Activated CD4-positive, alpha-beta T cell treated with anti-CD3 and anti-CD28 coated beads, Interleukin-2, Interleukin-4, amounts not matched to agents 100 ng/mL and 50 ng/mL, durations not matched to agents 16 hours and 8 hours (primary cell): ENCODE measurements at regions not wholly inside any gene's neighbourhood (a gene's known extent, or its start where the extent isn't known, plus 50 kb on each side); places are given as distances from the start of the nearest gene placed in this dataset.
A peak's percentile ranks its signal among the peaks of the same experiment; 100 is the strongest.

ENCODE experiments used
- DNase-seq: peaks from one replicate; pipeline ENCODE4 v3.0.0-alpha.2; 2020; ENCODE audit warnings: low spot score

GRCh38 chr1:221069986-221070385 is 190.7 kb downstream of the HLX start:
- DNase-seq: no peak

DNA sequence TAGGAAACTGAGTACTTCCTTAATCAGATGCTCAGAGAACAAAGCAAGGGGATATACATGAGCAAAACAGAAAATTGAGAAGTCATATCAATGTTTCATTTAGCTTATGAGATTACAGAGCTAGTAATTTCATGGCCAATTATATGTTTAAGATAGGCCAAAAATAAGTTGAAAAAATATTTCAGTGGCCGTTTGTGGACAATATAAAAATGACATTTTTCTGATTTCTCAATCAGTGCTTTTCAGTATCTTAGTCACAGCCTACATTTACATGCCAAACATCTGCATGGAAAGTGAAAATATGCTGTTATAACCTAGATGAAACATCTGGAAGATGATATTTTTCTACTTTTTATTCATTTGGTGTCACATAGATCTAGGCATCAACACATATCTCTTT is 192.5 kb downstream of the HLX start:
- DNase-seq: no peak

- no peak for DNase-seq
Observed at GRCh38 chr1:221072214-221072613, 193.0 kb downstream of the HLX start.

DNA sequence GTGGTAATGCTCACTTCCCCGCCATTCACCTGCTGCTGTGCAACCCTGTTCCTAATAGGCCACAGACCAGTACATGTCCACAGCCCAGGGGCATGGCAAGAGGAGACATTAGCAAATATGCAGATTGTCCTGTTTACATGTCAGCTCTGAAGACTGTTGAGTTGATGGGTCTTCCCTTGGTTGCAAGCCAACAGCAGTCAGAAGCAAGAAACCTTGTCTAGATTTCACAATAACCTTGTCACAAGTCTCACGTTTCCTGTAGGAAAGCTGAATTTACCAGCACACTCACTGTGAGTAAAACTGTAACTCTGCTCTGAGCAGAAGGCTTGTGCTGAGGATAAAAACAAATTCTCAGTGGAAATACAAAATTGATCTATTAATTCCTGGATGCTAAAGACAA is 195.1 kb downstream of the HLX start:
- DNase-seq: no peak

- DNase-seq: no peak
Observed at GRCh38 chr1:221075911-221076310, 196.7 kb downstream of the HLX start.

DNA sequence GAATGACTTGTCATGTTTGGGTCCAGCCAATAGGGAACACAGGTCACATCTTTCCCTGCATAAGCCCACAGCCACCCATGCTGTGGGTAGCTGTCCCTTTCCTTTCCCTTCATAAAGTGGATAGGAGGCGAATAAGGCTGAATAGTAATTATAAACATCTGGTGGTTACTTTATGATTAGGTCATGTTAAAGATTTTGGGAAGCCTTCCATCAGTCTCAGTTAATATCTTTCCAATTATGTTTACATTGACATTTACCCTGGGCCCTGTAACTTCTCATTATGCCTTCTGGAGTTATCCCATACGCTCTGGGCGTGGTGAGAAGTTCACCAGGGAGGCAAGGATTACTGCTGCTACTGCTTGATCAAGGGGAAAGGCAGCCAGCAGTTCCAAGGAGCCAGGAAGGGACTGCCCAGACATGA is 197.2 kb downstream of the HLX start:
- no peak for DNase-seq

DNA sequence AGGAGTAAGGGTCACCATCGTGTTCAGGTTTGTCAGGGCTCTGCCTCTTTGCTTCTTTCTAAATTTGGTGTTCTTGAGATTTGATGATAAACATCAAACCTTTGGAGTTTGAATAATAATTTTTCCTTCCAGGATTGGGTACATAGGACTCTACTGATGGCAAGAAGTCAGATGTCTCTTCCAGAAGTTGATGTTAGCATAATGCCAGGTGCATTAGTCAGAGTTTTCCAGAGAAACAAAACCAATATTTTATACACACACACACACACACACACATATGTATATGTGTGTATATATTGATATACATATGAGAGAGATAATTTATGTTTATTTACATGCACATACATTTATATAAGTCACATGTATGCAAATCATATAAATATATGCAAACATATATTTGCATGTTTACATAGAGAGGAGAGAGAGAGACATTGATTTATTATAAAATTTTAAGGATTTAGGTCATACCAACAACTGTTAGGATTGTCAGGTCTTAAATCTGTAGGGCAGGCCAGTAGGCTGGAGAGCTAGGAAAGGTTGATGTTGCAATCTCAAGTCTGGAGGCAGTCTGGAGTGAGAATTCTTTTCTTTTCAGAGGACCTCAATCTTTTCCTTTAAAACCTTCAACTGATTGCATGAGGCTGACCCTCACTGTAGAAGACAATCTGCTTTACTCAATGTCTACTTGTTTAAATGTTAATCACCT is 199.2 kb downstream of the HLX start:
- no peak for DNase-seq

GRCh38 chr1:221083902-221084301 is 204.7 kb downstream of the HLX start:
- no peak for DNase-seq

- DNase-seq: no peak
Observed at GRCh38 chr1:221084681-221085080, 205.4 kb downstream of the HLX start.

DNA sequence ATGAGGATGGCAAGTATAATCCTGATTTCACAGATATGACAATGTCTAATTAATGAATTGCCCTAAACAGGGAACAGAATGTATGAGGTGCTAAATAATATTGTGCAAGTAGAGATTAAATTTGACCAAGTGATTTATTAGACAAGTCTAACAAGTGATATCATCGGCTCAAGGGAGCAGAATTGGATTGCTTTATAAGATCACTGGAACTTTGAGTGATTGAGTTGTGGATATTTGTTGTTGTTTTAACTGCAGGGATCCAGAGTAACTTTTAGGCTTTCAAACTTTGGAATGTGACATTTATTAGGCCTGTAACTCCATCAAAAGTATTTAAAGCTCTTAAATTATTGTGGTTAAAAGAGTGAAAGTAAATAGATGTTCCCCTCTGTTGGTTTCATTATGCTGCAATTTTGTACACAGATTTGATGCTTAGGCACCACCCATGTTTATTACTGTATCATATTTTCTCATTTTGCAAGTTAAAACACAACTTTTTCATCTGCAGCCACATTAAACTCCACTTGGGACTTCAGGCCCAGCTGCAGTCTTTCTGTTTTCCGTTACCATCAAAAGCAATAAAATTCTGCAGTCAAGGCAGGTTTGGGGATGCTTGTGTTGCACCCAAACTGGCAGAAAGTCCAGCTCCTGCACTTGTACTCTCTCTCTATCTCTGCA is 206.6 kb downstream of the HLX start:
- no peak for DNase-seq

GRCh38 chr1:221087919-221088318 is 208.7 kb downstream of the HLX start:
- no peak for DNase-seq

DNA sequence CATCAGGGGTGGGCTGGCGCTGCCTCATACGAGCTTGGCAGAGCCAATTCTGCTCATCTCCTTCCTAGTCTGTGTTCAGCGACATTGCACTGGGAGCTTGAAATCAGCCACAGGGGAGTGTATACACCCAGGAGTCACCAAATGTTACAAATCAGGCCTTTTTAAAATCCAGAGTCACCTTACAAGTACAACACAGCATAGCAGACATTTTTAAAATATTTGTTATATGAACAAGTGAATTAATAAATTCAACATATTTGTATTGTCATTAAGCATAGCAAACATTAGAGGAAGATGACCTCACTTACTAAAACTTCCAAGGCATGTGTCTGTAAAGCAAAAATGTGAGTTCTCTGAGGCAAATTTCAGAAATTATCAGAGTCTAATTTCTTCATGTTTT is 210.0 kb downstream of the HLX start:
- DNase-seq: no peak

DNA sequence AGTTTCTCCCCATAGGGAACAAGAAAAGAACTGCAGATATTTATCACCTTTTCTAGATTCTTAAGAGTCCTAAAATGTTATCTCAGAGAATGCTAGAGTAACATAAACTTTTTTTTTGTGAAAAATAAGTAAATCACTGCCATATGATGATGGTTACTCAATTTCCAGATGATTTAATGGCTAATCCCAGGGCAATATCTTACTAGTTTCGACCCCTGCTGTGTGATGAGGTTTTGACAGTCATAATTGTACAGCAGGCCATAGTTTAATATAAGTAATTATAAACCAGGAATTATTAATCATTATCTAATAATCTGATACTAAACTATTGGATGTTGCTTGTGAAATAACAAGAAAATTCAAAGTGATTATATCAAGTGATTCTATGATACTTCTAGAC is 210.6 kb downstream of the HLX start:
- no peak for DNase-seq

DNA sequence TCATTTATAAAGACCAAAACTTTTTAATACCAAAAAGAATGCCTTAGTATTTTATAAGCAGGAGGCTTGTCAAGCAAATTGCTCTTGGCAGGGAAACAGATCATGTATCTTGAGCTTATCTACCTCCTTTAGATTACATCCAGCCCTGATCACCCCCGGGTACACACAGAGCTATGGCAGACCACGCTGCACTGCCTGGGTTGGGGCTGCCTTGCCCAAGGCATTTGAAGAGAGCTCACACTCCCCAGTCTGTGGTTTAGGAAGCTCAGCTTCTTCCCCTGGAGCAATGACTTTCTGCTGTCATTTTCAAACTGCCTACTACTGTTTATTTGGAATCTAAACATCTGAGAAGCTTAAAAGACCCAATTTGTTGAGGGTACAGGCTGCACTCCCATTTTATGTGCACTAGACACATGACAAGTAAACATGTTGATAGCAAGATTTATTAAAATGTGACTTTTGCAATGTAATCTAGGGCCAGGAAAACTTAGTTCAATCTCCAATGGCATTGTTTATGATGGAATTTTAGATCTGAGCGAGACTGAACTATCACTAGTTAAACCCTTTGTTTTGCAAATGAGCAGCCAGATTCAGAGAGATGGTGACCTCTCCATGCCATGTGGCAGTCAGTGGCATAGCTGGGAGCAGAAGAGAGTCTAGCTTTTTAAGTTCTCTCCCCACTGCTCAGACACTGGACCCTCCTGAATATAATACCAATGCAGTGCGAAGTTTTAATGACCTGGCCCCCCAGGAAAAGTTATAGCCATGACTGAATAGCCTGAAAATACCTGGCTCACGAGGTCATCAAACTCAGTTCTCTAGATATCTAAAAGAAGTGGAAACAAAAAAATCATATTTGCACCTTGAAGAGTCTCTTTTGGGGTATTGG is 214.9 kb downstream of the HLX start:
- no peak for DNase-seq

DNA sequence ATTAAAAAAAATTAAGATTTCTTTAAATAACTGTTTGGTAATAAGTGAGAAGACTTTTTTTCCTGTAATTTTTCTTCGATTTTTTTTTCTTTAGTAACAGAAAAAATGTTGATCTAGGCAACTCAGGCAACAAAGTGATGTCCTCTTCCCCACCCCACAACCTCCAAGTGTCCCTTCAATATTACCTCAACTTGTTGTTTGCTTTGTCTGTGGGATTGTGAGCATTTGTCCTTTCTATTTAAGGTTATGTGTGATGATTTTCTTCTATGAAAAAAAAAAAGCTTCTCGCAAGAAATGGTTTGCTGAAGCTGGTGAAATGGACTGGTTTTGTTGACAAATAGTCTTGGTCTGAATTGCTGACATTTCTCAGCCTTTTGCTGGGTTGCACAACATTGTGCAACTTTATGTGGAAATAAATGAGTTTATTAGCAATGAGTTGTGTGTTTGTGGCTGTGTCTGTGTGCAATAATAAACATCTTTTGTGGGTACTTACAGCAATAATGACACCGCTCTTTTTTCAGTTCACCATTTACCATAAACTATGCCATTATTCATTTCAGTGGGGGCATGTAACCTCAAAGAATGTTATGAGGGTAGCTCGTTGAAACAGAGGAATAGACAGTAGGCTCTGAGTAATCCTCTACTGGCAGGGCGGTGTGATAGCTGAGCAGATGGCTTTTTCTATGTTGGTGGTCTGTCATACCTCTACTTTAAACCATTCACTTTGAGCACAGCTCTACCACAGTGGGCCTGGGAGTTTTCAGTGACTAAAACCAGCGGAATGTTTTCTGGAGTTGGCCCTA is 218.4 kb downstream of the HLX start:
- peak; percentile 31 for DNase-seq

GRCh38 chr1:221098471-221099405 is 219.5 kb downstream of the HLX start:
- DNase-seq: no peak

- DNase-seq: peak; percentile 19
Observed at GRCh38 chr1:221099747-221100595, 220.7 kb downstream of the HLX start.

GRCh38 chr1:221100611-221101010 is 221.4 kb downstream of the HLX start:
- DNase-seq: peak; percentile 23

DNA sequence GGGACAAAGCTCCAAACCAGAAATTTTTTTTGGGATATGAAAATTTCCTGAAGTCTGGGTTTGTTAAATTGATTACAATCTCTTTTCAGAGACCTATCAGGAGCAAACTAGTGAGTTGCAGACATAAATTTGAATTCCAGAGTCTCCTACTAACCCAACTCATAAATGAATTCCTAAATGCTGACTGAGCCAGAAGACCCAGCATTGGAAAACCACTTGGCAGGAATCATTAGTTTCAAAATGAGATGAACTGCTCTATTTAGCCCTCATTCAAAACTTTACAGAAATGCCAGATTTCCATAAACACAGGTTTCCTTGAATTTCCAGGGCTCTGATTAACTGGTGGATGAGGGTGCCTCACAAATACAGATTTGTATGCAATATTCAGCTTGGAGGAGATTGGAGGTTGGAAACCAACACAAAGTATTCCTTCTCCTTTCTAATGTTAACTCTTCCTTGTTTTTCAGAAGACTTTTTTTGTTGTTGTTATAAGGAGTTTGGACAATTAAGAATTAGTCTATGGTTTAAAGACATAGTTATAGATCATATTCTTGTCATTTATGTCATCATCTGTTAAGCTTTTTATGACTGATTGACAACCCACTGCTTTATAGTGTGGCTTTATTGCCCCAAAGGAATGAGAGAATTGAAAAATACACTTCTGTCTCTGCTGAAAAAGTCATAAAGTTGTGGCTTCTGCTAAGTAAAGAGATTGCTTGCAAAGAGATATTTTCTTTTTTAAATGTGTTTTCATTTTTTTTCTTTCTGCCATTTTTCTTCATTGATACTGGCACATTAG is 222.8 kb downstream of the HLX start:
- no peak for DNase-seq
